Nephron (organoid): ENCODE measurements at regions not wholly inside any gene's neighbourhood (a gene's known extent, or its start where the extent isn't known, plus 50 kb on each side); places are given as distances from the start of the nearest gene placed in this dataset.

Source experiments
- H3K27ac Mint-ChIP-seq, 3 experiments: 2 replicates each; pipeline ENCODE4 v1.8.0; 2020; ENCODE audit warnings: mixed read lengths in 3 of 3, mild to moderate bottlenecking in 2 of 3, moderate library complexity in 1 of 3
- H3K27me3 Mint-ChIP-seq: 2 replicates; pipeline ENCODE4 v1.8.0; 2021; ENCODE audit warnings: low read depth, mild to moderate bottlenecking, moderate library complexity, mixed read lengths
- H3K36me3 Mint-ChIP-seq: 2 replicates; pipeline ENCODE4 v1.8.0; 2020; ENCODE audit warnings: low read depth, mixed read lengths
- H3K4me1 Mint-ChIP-seq: 2 replicates; pipeline ENCODE4 v1.8.0; 2020; ENCODE audit warnings: mixed read lengths
- H3K4me3 Mint-ChIP-seq, 3 experiments: 2 replicates each; pipeline ENCODE4 v1.8.0; 2020; ENCODE audit warnings: mild to moderate bottlenecking in 3 of 3, mixed read lengths in 3 of 3, moderate library complexity in 2 of 3
- H3K9me3 Mint-ChIP-seq: 2 replicates; pipeline ENCODE4 v1.8.0; 2020; ENCODE audit warnings: mixed read lengths
- TF ChIP-seq, protein P1 (sequence below), 3 experiments: fragments of 200-600 bp; sonication (generic); IDR thresholded peaks; one replicate each; pipeline ENCODE4 v1.5.0; 2021; ENCODE audit warnings: antibody characterized with exemption in 3 of 3; ENCODE audit not compliant: unreplicated experiment in 3 of 3

DNA sequence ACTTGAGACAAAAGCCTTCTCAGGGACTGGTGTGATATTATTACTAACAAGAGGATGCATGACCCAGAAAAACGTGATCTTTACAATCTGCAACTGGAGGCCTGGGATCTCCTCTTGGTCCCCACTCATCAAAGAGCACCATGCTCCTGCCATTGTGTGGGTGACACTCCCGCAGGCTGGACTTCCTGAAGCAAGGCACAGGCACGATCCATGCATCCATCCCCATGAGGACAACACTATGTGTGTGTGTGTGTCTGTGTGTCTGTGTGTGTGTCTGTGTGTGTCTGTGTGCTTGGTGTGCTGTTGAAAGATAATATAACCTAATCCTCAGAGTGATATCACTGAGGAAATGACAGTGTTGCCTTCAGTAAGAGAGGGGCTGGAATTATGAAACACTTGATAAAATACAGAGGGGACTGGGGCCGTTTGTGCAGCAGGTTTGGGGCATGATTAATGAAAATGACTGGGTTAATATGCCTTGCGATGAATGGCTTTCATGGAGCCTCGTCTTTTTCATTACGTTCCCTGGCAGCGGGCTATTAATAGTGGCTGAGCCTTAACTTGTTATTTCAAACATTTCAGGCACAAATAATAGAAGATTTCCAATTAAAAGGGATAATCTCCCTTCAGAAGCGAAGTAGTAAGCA, 180.8 kb upstream of the TCERG1L start:
- Mint-ChIP-seq H3K4me1 (no peaks in the 10 kb centered on the region), H3K36me3 (no peaks in the 10 kb centered on the region), H3K27ac (no peak overlapping the region), H3K4me3 (no peak overlapping the region), H3K9me3 (peaks cover 7% of the 10 kb centered on the region), H3K27me3 (peaks cover 12% of the 10 kb centered on the region)
- TF ChIP-seq, protein P1, sequence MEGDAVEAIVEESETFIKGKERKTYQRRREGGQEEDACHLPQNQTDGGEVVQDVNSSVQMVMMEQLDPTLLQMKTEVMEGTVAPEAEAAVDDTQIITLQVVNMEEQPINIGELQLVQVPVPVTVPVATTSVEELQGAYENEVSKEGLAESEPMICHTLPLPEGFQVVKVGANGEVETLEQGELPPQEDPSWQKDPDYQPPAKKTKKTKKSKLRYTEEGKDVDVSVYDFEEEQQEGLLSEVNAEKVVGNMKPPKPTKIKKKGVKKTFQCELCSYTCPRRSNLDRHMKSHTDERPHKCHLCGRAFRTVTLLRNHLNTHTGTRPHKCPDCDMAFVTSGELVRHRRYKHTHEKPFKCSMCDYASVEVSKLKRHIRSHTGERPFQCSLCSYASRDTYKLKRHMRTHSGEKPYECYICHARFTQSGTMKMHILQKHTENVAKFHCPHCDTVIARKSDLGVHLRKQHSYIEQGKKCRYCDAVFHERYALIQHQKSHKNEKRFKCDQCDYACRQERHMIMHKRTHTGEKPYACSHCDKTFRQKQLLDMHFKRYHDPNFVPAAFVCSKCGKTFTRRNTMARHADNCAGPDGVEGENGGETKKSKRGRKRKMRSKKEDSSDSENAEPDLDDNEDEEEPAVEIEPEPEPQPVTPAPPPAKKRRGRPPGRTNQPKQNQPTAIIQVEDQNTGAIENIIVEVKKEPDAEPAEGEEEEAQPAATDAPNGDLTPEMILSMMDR (IDR thresholded peaks at IDR 0.05; ENCODE audit: unreplicated experiment in 3 of 3): no peak

DNA sequence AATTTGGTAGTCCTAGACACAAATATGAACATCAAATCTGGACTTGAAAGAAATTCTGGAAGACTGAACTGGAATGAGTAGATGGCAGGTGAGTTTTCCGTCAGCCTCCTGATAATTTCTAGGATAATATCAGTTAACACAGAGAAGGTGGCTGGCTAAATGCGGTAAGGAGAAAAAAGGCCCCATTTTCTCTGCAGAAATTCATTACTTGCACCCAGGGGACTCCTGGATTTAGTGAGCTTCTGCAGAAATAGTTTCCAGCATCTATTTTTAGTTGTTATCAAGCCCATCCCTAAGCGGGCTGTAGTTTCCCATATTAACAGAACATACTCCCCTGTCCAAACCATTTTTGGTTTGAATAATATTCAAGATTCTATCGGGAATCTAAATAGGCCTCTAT, 181.9 kb upstream of the TCERG1L start:
- TF ChIP-seq, protein P1 (IDR thresholded peaks at IDR 0.05; ENCODE audit: unreplicated experiment in 3 of 3): no peak
- Mint-ChIP-seq H3K27ac (no peak overlapping the region), H3K36me3 (no peaks in the 10 kb centered on the region), H3K4me1 (no peaks in the 10 kb centered on the region), H3K4me3 (no peak overlapping the region), H3K9me3 (peaks cover 4% of the 10 kb centered on the region), H3K27me3 (peaks cover 12% of the 10 kb centered on the region)

DNA sequence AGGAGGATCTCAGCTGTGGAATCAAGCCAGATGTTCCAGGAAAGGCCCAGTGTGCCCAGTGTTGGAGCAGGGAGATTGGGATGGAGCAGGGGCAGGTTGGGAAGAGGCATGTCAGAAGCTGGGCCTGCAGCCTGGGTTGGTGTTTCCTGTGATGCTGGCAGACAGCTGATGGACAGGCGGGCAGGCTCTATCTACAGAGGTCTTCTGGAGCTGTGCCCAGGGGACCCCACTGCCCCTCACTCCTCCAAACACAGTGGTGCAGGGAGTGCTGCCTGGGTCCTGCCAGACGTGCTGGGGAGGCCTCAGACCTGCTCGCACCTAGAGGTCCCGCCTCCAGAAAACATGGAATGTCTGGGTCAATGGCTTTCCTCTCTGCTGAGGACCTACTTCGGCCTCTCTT, 182.9 kb upstream of the TCERG1L start:
- Mint-ChIP-seq H3K4me1 (no peaks in the 10 kb centered on the region), H3K4me3 (no peak overlapping the region), H3K27me3 (peaks cover 12% of the 10 kb centered on the region), H3K9me3 (peaks cover 3% of the 10 kb centered on the region), H3K36me3 (no peaks in the 10 kb centered on the region), H3K27ac (no peak overlapping the region)
- TF ChIP-seq, protein P1 (IDR thresholded peaks at IDR 0.05; ENCODE audit: unreplicated experiment in 3 of 3): no peak

DNA sequence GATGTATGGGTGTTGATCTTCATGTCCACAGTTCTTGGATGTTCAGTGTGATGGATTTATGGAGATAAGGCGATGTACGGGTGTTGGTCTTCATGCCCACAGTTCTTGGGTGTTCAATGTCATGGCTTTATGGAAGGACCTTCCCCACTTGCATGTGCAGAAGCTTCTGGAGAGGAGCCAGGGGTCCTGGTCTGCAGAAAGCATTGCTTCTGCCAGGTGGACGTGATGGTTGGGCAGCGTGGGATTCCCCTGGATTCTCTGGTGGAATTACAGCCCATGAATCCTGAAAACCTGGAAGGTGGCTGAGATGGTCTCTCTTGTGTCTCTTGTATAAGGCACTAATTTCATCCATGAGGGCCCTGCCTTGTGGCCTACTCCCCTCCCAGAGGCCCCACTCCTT, 183.7 kb upstream of the TCERG1L start:
- no peak overlapping the region for H3K4me3 Mint-ChIP-seq
- TF ChIP-seq, protein P1 (IDR thresholded peaks at IDR 0.05; ENCODE audit: unreplicated experiment in 3 of 3): no peak
- no peak overlapping the region for H3K27ac Mint-ChIP-seq
- H3K9me3 Mint-ChIP-seq: no peaks in the 10 kb centered on the region
- peaks cover 10% of the 10 kb centered on the region for H3K27me3 Mint-ChIP-seq
- H3K4me1 Mint-ChIP-seq: no peaks in the 10 kb centered on the region
- no peaks in the 10 kb centered on the region for H3K36me3 Mint-ChIP-seq

DNA sequence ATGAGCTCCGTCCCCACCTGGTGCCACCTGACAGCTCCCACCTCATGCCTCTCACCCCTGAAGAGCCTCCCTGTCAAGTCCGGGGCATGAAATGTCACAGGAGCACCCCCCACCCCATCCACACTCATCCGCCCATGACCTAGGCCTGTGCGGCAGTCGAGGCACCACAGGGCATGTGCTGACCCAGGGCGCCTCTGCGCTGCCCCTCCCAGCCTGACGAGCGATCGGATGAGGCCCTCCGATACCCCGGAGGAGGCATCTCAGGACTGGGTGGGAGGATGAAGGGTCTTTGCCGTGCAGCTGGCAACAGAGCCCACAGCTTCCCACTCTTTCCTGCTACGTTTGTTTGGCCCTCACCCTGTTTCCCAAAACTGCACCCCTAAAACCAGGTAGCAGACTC, 184.4 kb upstream of the TCERG1L start:
- Mint-ChIP-seq H3K4me3 (no peak overlapping the region), H3K4me1 (no peaks in the 10 kb centered on the region), H3K36me3 (no peaks in the 10 kb centered on the region), H3K9me3 (no peaks in the 10 kb centered on the region), H3K27ac (no peak overlapping the region), H3K27me3 (peaks cover 12% of the 10 kb centered on the region)
- TF ChIP-seq, protein P1 (IDR thresholded peaks at IDR 0.05; ENCODE audit: unreplicated experiment in 3 of 3): no peak

DNA sequence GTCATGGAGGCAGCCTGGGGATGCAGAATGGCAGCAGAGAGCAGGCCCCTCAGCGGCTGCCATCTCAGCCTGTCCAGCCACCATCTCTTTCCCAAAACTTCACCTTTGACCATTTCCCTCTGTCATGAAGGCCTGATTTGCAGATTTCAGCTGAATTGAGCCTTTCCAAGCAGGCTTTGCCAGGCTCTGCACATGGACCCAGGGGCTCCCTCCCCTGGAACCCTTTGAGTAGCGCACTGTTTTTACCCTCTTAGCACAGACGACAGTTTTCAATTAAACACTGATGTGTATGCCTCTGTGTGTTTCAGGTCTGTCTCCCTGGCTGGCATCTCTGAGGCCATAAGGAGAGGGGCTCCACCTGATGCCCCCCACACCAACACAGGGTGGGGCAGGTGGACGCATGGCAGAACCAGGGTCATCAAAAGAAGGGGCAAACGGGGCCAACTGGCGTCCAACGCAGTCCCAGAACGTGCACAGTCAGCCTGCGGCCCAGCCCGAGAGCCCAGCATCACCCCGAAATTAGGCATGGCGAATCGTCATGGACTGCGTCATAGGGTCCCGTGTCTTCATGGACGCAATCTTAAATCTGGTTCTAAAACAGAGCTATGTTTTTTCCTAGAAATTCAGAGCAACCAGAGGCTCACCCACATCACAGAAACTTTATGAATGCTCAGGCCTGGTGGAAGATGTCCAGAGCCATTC, 185.0 kb upstream of the TCERG1L start:
- Mint-ChIP-seq H3K4me1 (no peaks in the 10 kb centered on the region), H3K4me3 (no peak overlapping the region), H3K27me3 (peaks cover 12% of the 10 kb centered on the region), H3K27ac (no peak overlapping the region), H3K36me3 (no peaks in the 10 kb centered on the region), H3K9me3 (peaks cover 2% of the 10 kb centered on the region)
- TF ChIP-seq, protein P1 (IDR thresholded peaks at IDR 0.05; ENCODE audit: unreplicated experiment in 3 of 3): no peak
